ENCODE measurements at regions not wholly inside any gene's neighbourhood (a gene's known extent, or its start where the extent isn't known, plus 50 kb on each side); places are given as distances from the start of the nearest gene placed in this dataset.

GRCh38 chr4:20641976-20642375, 58.3 kb upstream of the PACRGL start:
- no peak for DNase-seq (ENCODE audit: low read depth)

- DNase-seq (ENCODE audit: low read depth) = no peak
Measured at GRCh38 chr4:20643631-20644030, 56.6 kb upstream of the PACRGL start.

- no peak for DNase-seq (ENCODE audit: low read depth)
Measured at GRCh38 chr4:20645236-20645635, 55.0 kb upstream of the PACRGL start.

- DNase-seq (ENCODE audit: low read depth) = no peak
Measured at GRCh38 chr4:20646287-20646686, 54.0 kb upstream of the PACRGL start.
